Neuron (in vitro differentiated cells): ENCODE measurements at regions not wholly inside any gene's neighbourhood (a gene's known extent, or its start where the extent isn't known, plus 50 kb on each side); places are given as distances from the start of the nearest gene placed in this dataset.
"Not testable (repeated sequence)": the region's sequence is repeated elsewhere in the genome, so short reads cannot be mapped to it uniquely, and the experiment has no call there.

ENCODE experiments used
- H2AFZ ChIP-seq: one replicate; pipeline ENCODE4 v1.6.1; 2013; ENCODE audit warnings: low read depth, mild to moderate bottlenecking, inconsistent platforms, low read length, moderate library complexity
- H3K27me3 ChIP-seq: one replicate; pipeline ENCODE4 v1.6.1; 2013; ENCODE audit warnings: low read length; ENCODE audit not compliant: insufficient read depth
- H3K36me3 ChIP-seq: one replicate; pipeline ENCODE4 v1.6.1; 2013; ENCODE audit warnings: low read length; ENCODE audit not compliant: insufficient read depth
- H3K4me1 ChIP-seq: one replicate; pipeline ENCODE4 v1.6.1; 2013; ENCODE audit warnings: low read length; ENCODE audit not compliant: insufficient read depth
- H3K4me3 ChIP-seq: 2 replicates; pipeline ENCODE4 v1.5.1; 2013; ENCODE audit warnings: mild to moderate bottlenecking, low read length, moderate library complexity
- H3K9me3 ChIP-seq: one replicate; pipeline ENCODE4 v1.6.1; 2013; ENCODE audit warnings: low read length

DNA sequence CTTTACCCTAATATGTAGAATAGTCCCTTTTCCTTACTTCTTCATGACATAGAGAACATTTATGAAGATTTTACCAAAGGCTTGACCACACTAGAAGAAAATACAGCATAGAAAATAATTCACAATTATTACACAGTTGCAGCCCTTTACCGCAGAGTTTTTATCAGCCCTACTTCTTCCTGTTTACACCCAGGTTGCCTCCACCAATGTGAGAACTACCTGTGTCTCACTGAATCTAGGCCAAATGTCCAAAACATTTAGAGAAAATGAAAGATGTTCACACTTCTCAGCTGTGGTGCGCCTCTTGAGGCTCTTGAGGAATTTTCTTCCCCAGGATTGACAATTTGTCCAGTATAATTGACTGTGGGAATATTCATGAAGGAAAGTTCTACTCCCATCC lies 422.7 kb downstream of the SRGAP2C start:
- not testable (repeated sequence) for H2AFZ ChIP-seq, H3K27me3 ChIP-seq, H3K9me3 ChIP-seq, H3K4me1 ChIP-seq, H3K4me3 ChIP-seq, H3K36me3 ChIP-seq
